ENCODE measurements at regions not wholly inside any gene's neighbourhood (a gene's known extent, or its start where the extent isn't known, plus 50 kb on each side); places are given as distances from the start of the nearest gene placed in this dataset.

DNA sequence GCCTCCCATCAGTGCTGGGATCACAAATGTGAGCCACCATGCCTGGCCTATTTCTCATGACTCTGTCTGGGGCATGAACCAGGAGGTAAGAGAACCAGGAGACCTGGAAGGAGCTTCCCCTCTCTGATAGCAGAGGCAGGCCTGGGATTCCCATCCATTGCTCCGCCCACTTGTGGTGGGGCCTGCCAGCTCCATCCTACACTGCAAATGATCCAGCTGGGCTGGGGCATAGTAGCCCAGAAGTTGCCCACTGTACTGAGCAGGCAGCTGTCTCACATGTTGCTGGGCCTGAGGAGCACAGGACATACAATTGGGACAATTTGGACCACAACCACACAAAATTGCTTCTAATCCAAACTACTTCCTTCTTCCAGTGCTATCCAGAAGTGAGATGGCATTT lies 91.0 kb downstream of the MARCHF4 start:
- no peak for TF ChIP-seq POLR2AphosphoS5 (IDR thresholded peaks at IDR 0.05; ENCODE audit: low read depth, low read length)
- no peak for TF ChIP-seq CTCF (IDR thresholded peaks at IDR 0.05)
- TF ChIP-seq REST (IDR thresholded peaks at IDR 0.05; ENCODE audit: insufficient read depth in 1 of 2, low read depth in 2 of 2, low read length in 1 of 2) = no peak
- no peak for TF ChIP-seq TCF7L2 (IDR thresholded peaks at IDR 0.05; ENCODE audit: low read depth, low read length)
- TF ChIP-seq SIN3A (IDR thresholded peaks at IDR 0.05; ENCODE audit: borderline replicate concordance, insufficient read depth, low read depth, low read length) = no peak
